Hepatocyte (in vitro differentiated cells): ENCODE measurements at regions not wholly inside any gene's neighbourhood (a gene's known extent, or its start where the extent isn't known, plus 50 kb on each side); places are given as distances from the start of the nearest gene placed in this dataset.

Source experiments
- DNase-seq: peaks from one replicate; pipeline ENCODE4 v3.0.0-alpha.2; 2016; ENCODE audit warnings: low spot score
- H2AFZ ChIP-seq: fragments of 200-600 bp; sonication (generic); 2 replicates; pipeline ENCODE4 v1.6.0; 2016; ENCODE audit warnings: antibody characterized with exemption, mild to moderate bottlenecking
- H3K27ac ChIP-seq: fragments of 200-600 bp; sonication (generic); 2 replicates; pipeline ENCODE4 v1.5.1; 2016; ENCODE audit warnings: mild to moderate bottlenecking
- H3K27me3 ChIP-seq: fragments of 200-600 bp; sonication (generic); 2 replicates; pipeline ENCODE4 v1.6.1; 2016
- H3K36me3 ChIP-seq: fragments of 200-600 bp; sonication (generic); replicated peaks from 2 replicates; pipeline ENCODE4 v1.5.1; 2016; ENCODE audit warnings: low read depth; ENCODE audit not compliant: insufficient read depth
- H3K4me1 ChIP-seq: fragments of 200-600 bp; sonication (generic); 2 replicates; pipeline ENCODE4 v1.5.1; 2016; ENCODE audit warnings: mild to moderate bottlenecking, moderate library complexity; ENCODE audit not compliant: insufficient read depth
- H3K4me2 ChIP-seq: fragments of 200-600 bp; sonication (generic); 2 replicates; pipeline ENCODE4 v1.6.0; 2016
- H3K4me3 ChIP-seq: fragments of 200-600 bp; sonication (generic); 2 replicates; pipeline ENCODE4 v1.5.1; 2016; ENCODE audit warnings: mild to moderate bottlenecking
- H3K79me2 ChIP-seq: fragments of 200-600 bp; sonication (generic); 2 replicates; pipeline ENCODE4 v1.6.0; 2017; ENCODE audit warnings: mild to moderate bottlenecking
- H3K9me2 ChIP-seq: fragments of 200-600 bp; sonication (generic); replicated peaks from 2 replicates; pipeline ENCODE4 v1.6.0; 2017; ENCODE audit warnings: mild to moderate bottlenecking; ENCODE audit not compliant: insufficient read depth
- H3K9me3 ChIP-seq: fragments of 200-600 bp; sonication (generic); 2 replicates; pipeline ENCODE4 v1.5.1; 2016; ENCODE audit warnings: low read depth, mild to moderate bottlenecking
- H4K20me1 ChIP-seq: fragments of 200-600 bp; sonication (generic); 2 replicates; pipeline ENCODE4 v1.6.0; 2016; ENCODE audit warnings: mild to moderate bottlenecking; ENCODE audit not compliant: insufficient read depth, poor library complexity, severe bottlenecking
- CTCF ChIP-seq: fragments of 200-600 bp; sonication (generic); IDR thresholded peaks from 2 replicates; pipeline ENCODE4 v1.5.1; 2016; ENCODE audit warnings: antibody characterized with exemption, mild to moderate bottlenecking; ENCODE audit not compliant: poor library complexity
- EZH2 ChIP-seq: fragments of 200-600 bp; sonication (generic); IDR thresholded peaks from 2 replicates; pipeline ENCODE4 v1.6.1; 2016; ENCODE audit warnings: antibody characterized with exemption, mild to moderate bottlenecking, borderline replicate concordance
- EZH2phosphoT487 ChIP-seq: fragments of 200-600 bp; sonication (generic); IDR thresholded peaks from one replicate; pipeline ENCODE4 v1.6.1; 2018; ENCODE audit warnings: antibody characterized with exemption, mild to moderate bottlenecking, low read depth, moderate library complexity; ENCODE audit not compliant: unreplicated experiment, severe bottlenecking
- WGBS: methylation state at CpG from one replicate; pipeline ENCODE4 v1.1.6; 2016; ENCODE audit warnings: low lambda C conversion rate; ENCODE audit errors: missing lambda C conversion rate; 5-methylcytosine and 5-hydroxymethylcytosine counted together

DNA sequence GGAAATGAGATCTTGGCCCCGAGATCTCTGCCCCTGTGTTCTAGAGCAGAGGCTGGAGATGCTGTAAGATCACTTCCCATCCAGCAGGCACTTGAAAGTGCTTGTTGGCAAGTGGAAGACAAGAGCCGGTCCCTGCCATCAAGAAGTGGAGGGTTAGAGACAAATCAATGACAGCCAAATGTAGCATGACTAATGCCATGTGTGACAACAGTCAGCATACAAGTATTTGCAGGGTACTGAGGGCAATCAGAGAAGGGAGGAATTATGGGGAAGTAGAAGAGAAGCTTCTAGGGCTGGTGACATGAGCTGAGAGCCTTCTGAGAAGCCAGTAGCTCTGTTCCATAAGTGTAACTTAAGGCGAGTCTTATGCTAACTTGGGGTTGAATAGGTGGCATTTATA, 58.6 kb downstream of the TMEM17 start:
- DNase-seq, result no peak
- TF ChIP-seq EZH2phosphoT487 (no peak), CTCF (no peak), EZH2 (no peak)
- H3K27ac ChIP-seq, result no peak overlapping the region
- no peaks in the 10 kb centered on the region for H3K36me3 ChIP-seq
- H3K4me2 ChIP-seq, result no peak overlapping the region
- H3K4me3 ChIP-seq, result no peak overlapping the region
- 95% methylated on average over 3 of the region's 3 CpGs for WGBS
- H4K20me1 ChIP-seq, result no peaks in the 10 kb centered on the region
- H3K27me3 ChIP-seq, result no peaks in the 10 kb centered on the region
- H3K79me2 ChIP-seq, result no peaks in the 10 kb centered on the region
- H3K4me1 ChIP-seq, result no peaks in the 10 kb centered on the region
- no peaks in the 10 kb centered on the region for H3K9me3 ChIP-seq
- no peak overlapping the region for H2AFZ ChIP-seq
- no peaks in the 10 kb centered on the region for H3K9me2 ChIP-seq

DNA sequence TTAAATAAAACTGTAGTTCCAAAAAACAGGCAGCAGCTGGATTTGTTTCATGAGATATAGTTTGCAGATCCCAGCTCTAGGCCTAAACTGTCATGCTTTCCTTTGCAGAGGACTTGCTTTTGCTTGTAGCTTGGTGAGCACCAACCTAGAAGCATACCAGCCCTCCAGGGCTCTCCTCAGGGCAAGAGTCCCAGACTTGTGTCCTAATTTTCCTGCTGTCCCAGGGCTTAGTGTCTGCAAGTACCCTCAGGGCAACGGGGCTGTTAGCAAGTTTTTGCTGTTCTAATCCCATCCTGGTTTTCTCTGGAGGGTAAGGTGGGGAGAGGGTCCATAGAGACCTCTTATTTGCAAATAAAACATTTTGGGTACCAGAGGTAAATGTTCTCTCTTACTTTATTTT, 59.5 kb downstream of the TMEM17 start:
- H3K9me2 ChIP-seq, result no peaks in the 10 kb centered on the region
- no peaks in the 10 kb centered on the region for H4K20me1 ChIP-seq
- DNase-seq, result no peak
- H3K79me2 ChIP-seq, result no peaks in the 10 kb centered on the region
- H3K4me1 ChIP-seq, result no peaks in the 10 kb centered on the region
- H2AFZ ChIP-seq, result no peak overlapping the region
- no peaks in the 10 kb centered on the region for H3K36me3 ChIP-seq
- no peak overlapping the region for H3K4me2 ChIP-seq
- H3K27ac ChIP-seq, result no peak overlapping the region
- 71% methylated on average over 1 of the region's 1 CpG for WGBS
- TF ChIP-seq CTCF (no peak), EZH2phosphoT487 (no peak), EZH2 (no peak)
- H3K4me3 ChIP-seq, result no peak overlapping the region
- no peaks in the 10 kb centered on the region for H3K9me3 ChIP-seq
- H3K27me3 ChIP-seq, result no peaks in the 10 kb centered on the region

DNA sequence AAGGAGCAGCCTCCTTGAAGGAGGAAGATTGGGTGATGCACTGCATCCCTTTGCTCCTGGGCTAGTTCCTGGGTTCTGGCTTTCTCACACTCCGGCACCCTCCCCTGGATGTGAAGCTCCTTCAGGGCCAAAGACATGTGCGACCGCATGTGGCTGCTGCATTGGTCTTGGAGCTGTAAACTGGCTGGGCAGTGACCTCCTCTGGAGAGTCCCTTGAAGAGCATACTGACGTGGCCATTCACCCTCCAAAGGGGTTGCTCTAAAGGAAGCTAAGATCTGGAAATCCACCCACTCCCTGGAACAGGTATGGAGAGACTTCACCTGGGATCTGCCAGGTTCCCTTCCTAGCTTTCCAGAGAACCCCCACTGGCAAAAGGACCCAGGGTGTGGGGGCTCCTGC, 62.1 kb downstream of the TMEM17 start:
- TF ChIP-seq CTCF (no peak), EZH2phosphoT487 (no peak), EZH2 (no peak)
- no peaks in the 10 kb centered on the region for H3K79me2 ChIP-seq
- no peak for DNase-seq
- no peaks in the 10 kb centered on the region for H3K27me3 ChIP-seq
- H3K9me2 ChIP-seq, result no peaks in the 10 kb centered on the region
- no peaks in the 10 kb centered on the region for H3K9me3 ChIP-seq
- H3K36me3 ChIP-seq, result no peaks in the 10 kb centered on the region
- no peak overlapping the region for H3K27ac ChIP-seq
- no peak overlapping the region for H3K4me2 ChIP-seq
- no peak overlapping the region for H3K4me3 ChIP-seq
- no peaks in the 10 kb centered on the region for H4K20me1 ChIP-seq
- WGBS, result 79% methylated on average over 4 of the region's 4 CpGs
- H3K4me1 ChIP-seq, result no peaks in the 10 kb centered on the region
- H2AFZ ChIP-seq, result no peak overlapping the region

GRCh38 chr2:62443471-62443870, 62.5 kb downstream of the TMEM17 start:
- Histone ChIP-seq H3K27ac (no peak overlapping the region), H4K20me1 (no peaks in the 10 kb centered on the region), H3K9me2 (no peaks in the 10 kb centered on the region), H3K9me3 (no peaks in the 10 kb centered on the region), H3K4me3 (no peak overlapping the region), H3K27me3 (no peaks in the 10 kb centered on the region), H3K79me2 (no peaks in the 10 kb centered on the region), H2AFZ (no peak overlapping the region), H3K4me2 (no peak overlapping the region), H3K4me1 (no peaks in the 10 kb centered on the region), H3K36me3 (no peaks in the 10 kb centered on the region)
- no peak for TF ChIP-seq EZH2
- TF ChIP-seq CTCF, result no peak
- TF ChIP-seq EZH2phosphoT487, result no peak
- no peak for DNase-seq
- WGBS, result 86% methylated on average over 4 of the region's 4 CpGs
